ENCODE measurements at regions not wholly inside any gene's neighbourhood (a gene's known extent, or its start where the extent isn't known, plus 50 kb on each side); places are given as distances from the start of the nearest gene placed in this dataset.

DNA sequence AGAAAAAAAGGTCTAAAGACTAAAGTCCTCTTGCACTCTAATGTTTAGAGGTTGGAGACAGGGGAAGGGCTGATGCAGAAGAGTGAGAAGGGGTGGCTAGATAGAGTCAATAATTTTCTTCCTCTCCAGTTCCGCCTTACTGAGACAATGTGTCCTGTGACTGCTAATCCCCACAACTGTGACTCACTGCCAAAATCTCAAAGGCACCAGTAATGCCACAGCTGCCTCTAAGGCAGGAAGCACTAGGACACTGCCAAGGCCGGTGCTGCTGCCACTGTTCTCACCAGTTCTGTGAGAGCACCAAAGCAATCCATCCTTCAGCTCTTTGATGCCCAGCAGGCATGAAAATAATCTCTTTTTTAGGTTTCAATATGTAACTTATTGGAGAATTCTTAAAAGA, 701.9 kb upstream of the MAP3K7 start:
- TF ChIP-seq EZH2 (IDR thresholded peaks at IDR 0.05; ENCODE audit: low read length, unreplicated experiment) = no peak
- TF ChIP-seq, protein P1, sequence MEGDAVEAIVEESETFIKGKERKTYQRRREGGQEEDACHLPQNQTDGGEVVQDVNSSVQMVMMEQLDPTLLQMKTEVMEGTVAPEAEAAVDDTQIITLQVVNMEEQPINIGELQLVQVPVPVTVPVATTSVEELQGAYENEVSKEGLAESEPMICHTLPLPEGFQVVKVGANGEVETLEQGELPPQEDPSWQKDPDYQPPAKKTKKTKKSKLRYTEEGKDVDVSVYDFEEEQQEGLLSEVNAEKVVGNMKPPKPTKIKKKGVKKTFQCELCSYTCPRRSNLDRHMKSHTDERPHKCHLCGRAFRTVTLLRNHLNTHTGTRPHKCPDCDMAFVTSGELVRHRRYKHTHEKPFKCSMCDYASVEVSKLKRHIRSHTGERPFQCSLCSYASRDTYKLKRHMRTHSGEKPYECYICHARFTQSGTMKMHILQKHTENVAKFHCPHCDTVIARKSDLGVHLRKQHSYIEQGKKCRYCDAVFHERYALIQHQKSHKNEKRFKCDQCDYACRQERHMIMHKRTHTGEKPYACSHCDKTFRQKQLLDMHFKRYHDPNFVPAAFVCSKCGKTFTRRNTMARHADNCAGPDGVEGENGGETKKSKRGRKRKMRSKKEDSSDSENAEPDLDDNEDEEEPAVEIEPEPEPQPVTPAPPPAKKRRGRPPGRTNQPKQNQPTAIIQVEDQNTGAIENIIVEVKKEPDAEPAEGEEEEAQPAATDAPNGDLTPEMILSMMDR (conservative IDR thresholded peaks at IDR 0.05; ENCODE audit: low read depth, low read length) = no peak

Data from PC-3 (cell line).